B cell (primary cell): ENCODE measurements at regions not wholly inside any gene's neighbourhood (a gene's known extent, or its start where the extent isn't known, plus 50 kb on each side); places are given as distances from the start of the nearest gene placed in this dataset.

Source experiments
- ATAC-seq: fragments of 200-7000 bp; cut with Tn5 transposase; one replicate; pipeline ENCODE4 v1.10.0; 2021; ENCODE audit warnings: low read depth, mild to moderate bottlenecking, moderate number of reproducible peaks, moderate library complexity
- CTCF ChIA-PET: fragments of 350-600 bp; sonication (Branson Sonifier 250); formaldehyde crosslinking; loops from one replicate; lab custom pipeline; 2021; ENCODE audit warnings: antibody characterized with exemption, inconsistent platforms; lab: Charles Lee
- POLR2A ChIA-PET: fragments of 350-600 bp; sonication (Branson Sonifier 250); formaldehyde crosslinking; loops from one replicate; lab custom pipeline; 2021; ENCODE audit warnings: antibody characterized with exemption; lab: Charles Lee
- DNase-seq: peaks from one replicate; pipeline ENCODE4 v3.0.0; 2013
- H2AFZ ChIP-seq: 2 replicates; pipeline ENCODE4 v1.6.1; 2012; ENCODE audit warnings: mild to moderate bottlenecking, low read depth, low read length; ENCODE audit not compliant: insufficient read depth, poor library complexity, severe bottlenecking
- H3K27ac ChIP-seq, 2 donors: 1 replicate in 1 of 2; 2 replicates in 1 of 2; pipeline ENCODE4 v1.5.1; 2012 to 2013; ENCODE audit warnings: low read length in 2 of 2, mild to moderate bottlenecking in 2 of 2, moderate library complexity in 1 of 2
- H3K27me3 ChIP-seq, 4 experiments: fragments of 200-600 bp in 1 of 4; sonication (generic) in 1 of 4; replicated peaks in 1 of 4; 1 replicate in 2 of 4; 2 replicates in 2 of 4; pipeline versions ENCODE4 v1.6.1 to v1.7.0; 2013 to 2016; ENCODE audit warnings: low read length in 3 of 4, mild to moderate bottlenecking in 2 of 4, mixed read lengths in 1 of 4, moderate library complexity in 1 of 4; ENCODE audit not compliant: insufficient read depth in 4 of 4, control insufficient read depth in 3 of 4; ENCODE audit errors: control extremely low read depth in 1 of 4
- H3K36me3 ChIP-seq, 2 experiments: replicated peaks in 1 of 2; 1 replicate in 1 of 2; 2 replicates in 1 of 2; pipeline versions ENCODE4 v1.6.1 to v1.7.1; 2013; ENCODE audit warnings: low read length in 1 of 2; ENCODE audit not compliant: insufficient read depth in 2 of 2, control insufficient read depth in 1 of 2; ENCODE audit errors: control extremely low read depth in 1 of 2, extremely low read depth in 1 of 2
- H3K4me1 ChIP-seq, 2 donors: fragments of 200-600 bp in 1 of 2; sonication (generic) in 1 of 2; 1 replicate in 1 of 2; 2 replicates in 1 of 2; pipeline versions ENCODE4 v1.5.1 to v1.6.1; 2013 to 2017; ENCODE audit warnings: low read length in 2 of 2; ENCODE audit not compliant: control insufficient read depth in 2 of 2, insufficient read depth in 2 of 2
- H3K4me2 ChIP-seq: replicated peaks from 2 replicates; pipeline ENCODE3; 2012; ENCODE audit warnings: mild to moderate bottlenecking, low read depth, low read length; ENCODE audit not compliant: poor library complexity, severe bottlenecking
- H3K4me3 ChIP-seq, 5 experiments: fragments of 200-600 bp in 1 of 5; sonication (generic) in 1 of 5; 1 replicate in 3 of 5; 2 replicates in 2 of 5; pipeline versions ENCODE4 v1.5.1 to v1.7.0; 2011 to 2016; ENCODE audit warnings: low read length in 4 of 5, mild to moderate bottlenecking in 4 of 5, low read depth in 2 of 5, control low read depth in 1 of 5, moderate library complexity in 1 of 5; ENCODE audit not compliant: insufficient read depth in 1 of 5; ENCODE audit errors: control extremely low read depth in 1 of 5, extremely low read depth in 1 of 5
- H3K79me2 ChIP-seq: fragments of 200-600 bp; sonication (generic); one replicate; pipeline ENCODE4 v1.6.0; 2016; ENCODE audit warnings: low read length; ENCODE audit not compliant: control insufficient read depth, insufficient read depth
- H3K9ac ChIP-seq: fragments of 200-600 bp; sonication (generic); 2 replicates; pipeline ENCODE4 v1.6.1; 2017; ENCODE audit warnings: mild to moderate bottlenecking, low read length, moderate library complexity
- H3K9me3 ChIP-seq, 3 donors: one replicate each; pipeline versions ENCODE4 v1.6.1 to v1.7.1; 2013; ENCODE audit warnings: low read length in 2 of 3; ENCODE audit not compliant: control insufficient read depth in 2 of 3, insufficient read depth in 1 of 3; ENCODE audit errors: control extremely low read depth in 1 of 3
- H4K20me1 ChIP-seq: 2 replicates; pipeline ENCODE4 v1.6.0; 2012; ENCODE audit warnings: mild to moderate bottlenecking, low read length; ENCODE audit not compliant: insufficient read depth, control insufficient read depth, poor library complexity, severe bottlenecking
- H3K27ac Mint-ChIP-seq: one replicate; pipeline ENCODE4 v1.8.0; 2021; ENCODE audit warnings: mixed read lengths
- H3K27me3 Mint-ChIP-seq: one replicate; pipeline ENCODE4 v1.8.0; 2021; ENCODE audit warnings: mixed read lengths
- H3K4me1 Mint-ChIP-seq: one replicate; pipeline ENCODE4 v1.8.0; 2021; ENCODE audit warnings: mixed read lengths
- H3K4me3 Mint-ChIP-seq: one replicate; pipeline ENCODE4 v1.8.0; 2021; ENCODE audit warnings: mixed read lengths
- H3K9me3 Mint-ChIP-seq: one replicate; pipeline ENCODE4 v1.8.0; 2022; ENCODE audit warnings: mixed read lengths; ENCODE audit not compliant: insufficient read depth
- CTCF ChIP-seq: fragments of 200-600 bp; IDR thresholded peaks from one replicate; pipeline ENCODE4 v1.8.0; 2022; ENCODE audit warnings: antibody characterized with exemption, mild to moderate bottlenecking
- EZH2 ChIP-seq: IDR thresholded peaks from 2 replicates; pipeline ENCODE4 v1.6.1; 2012; ENCODE audit warnings: borderline replicate concordance, low read depth, mild to moderate bottlenecking, moderate library complexity, low read length; ENCODE audit not compliant: insufficient read depth, poor library complexity, severe bottlenecking
- WGBS: methylation state at CpG from one replicate; pipeline ENCODE4 v1.1.5; 2013; ENCODE audit warnings: missing lambda C conversion rate; ENCODE audit not compliant: insufficient coverage; 5-methylcytosine and 5-hydroxymethylcytosine counted together
- intact Hi-C: fragments of 100-400 bp; cut with micrococcal nuclease; formaldehyde crosslinking; loops from one replicate; pipeline ENCODE4 v1.10.0; 2022

GRCh38 chr11:15829312-15829711 lies 527.0 kb downstream of the SOX6 start:
- Histone ChIP-seq H3K27me3 (no peaks in the 10 kb centered on the region), H3K4me1 (no peaks in the 10 kb centered on the region), H3K27ac (no peak overlapping the region), H2AFZ (no peak overlapping the region), H3K9me3 (no peaks in the 10 kb centered on the region), H3K79me2 (no peaks in the 10 kb centered on the region), H3K36me3 (no peaks in the 10 kb centered on the region), H3K9ac (no peak overlapping the region), H4K20me1 (no peaks in the 10 kb centered on the region), H3K4me2 (no peak overlapping the region), H3K4me3 (no peak overlapping the region)
- DNase-seq, result no peak
- CTCF ChIA-PET, result interaction anchor here (2.0 kb wide), 1 partner anchor 9 kb away, joined by 10 read pairs; no protein-coding TSS in a partner anchor
- POLR2A ChIA-PET, result no interaction called here
- no peak overlapping the region for H3K4me3 Mint-ChIP-seq
- H3K9me3 Mint-ChIP-seq, result no peaks in the 10 kb centered on the region
- intact Hi-C loops, result no loop called here
- TF ChIP-seq CTCF, result no peak
- no peak for TF ChIP-seq EZH2
- H3K4me1 Mint-ChIP-seq, result no peaks in the 10 kb centered on the region
- WGBS, result no CpG with 5 or more reads among the region's 1 CpG
- no peak for ATAC-seq
- no peak overlapping the region for H3K27ac Mint-ChIP-seq
- H3K27me3 Mint-ChIP-seq, result no peaks in the 10 kb centered on the region

- ATAC-seq, result no peak
Measured at GRCh38 chr11:15830741-15831428, 525.5 kb downstream of the SOX6 start.

More at GRCh38 chr11:15830741-15831428, 525.5 kb downstream of the SOX6 start:
- Histone ChIP-seq H3K4me1 (no peaks in the 10 kb centered on the region), H3K9ac (no peak overlapping the region), H3K36me3 (no peaks in the 10 kb centered on the region), H3K4me3 (no peak overlapping the region), H3K4me2 (no peak overlapping the region), H3K27ac (no peak overlapping the region), H2AFZ (no peak overlapping the region), H3K27me3 (no peaks in the 10 kb centered on the region), H4K20me1 (no peaks in the 10 kb centered on the region), H3K79me2 (no peaks in the 10 kb centered on the region), H3K9me3 (no peaks in the 10 kb centered on the region)
- Mint-ChIP-seq H3K4me3 (no peak overlapping the region), H3K4me1 (no peaks in the 10 kb centered on the region), H3K27ac (no peak overlapping the region), H3K27me3 (no peaks in the 10 kb centered on the region), H3K9me3 (no peaks in the 10 kb centered on the region)
- intact Hi-C loops, result no loop called here
- 83% methylated on average over 6 of the region's 9 CpGs for WGBS
- TF ChIP-seq CTCF, result no peak
- no peak for TF ChIP-seq EZH2
- CTCF ChIA-PET, result no interaction called here
- no peak for DNase-seq
- POLR2A ChIA-PET, result no interaction called here
